Nephron progenitor cell (in vitro differentiated cells): ENCODE measurements at regions not wholly inside any gene's neighbourhood (a gene's known extent, or its start where the extent isn't known, plus 50 kb on each side); places are given as distances from the start of the nearest gene placed in this dataset.

Experiments used
- DNase-seq: peaks from one replicate; pipeline ENCODE4 v3.0.0; 2021
- H3K27ac Mint-ChIP-seq: 2 replicates; pipeline ENCODE4 v1.8.0; 2021; ENCODE audit warnings: mild to moderate bottlenecking, moderate library complexity, mixed read lengths
- H3K27me3 Mint-ChIP-seq: 2 replicates; pipeline ENCODE4 v1.8.0; 2021; ENCODE audit warnings: mild to moderate bottlenecking, low read depth, mixed read lengths; ENCODE audit not compliant: poor library complexity
- H3K36me3 Mint-ChIP-seq: 2 replicates; pipeline ENCODE4 v1.8.0; 2021; ENCODE audit warnings: low read depth, mixed read lengths
- H3K4me1 Mint-ChIP-seq: 2 replicates; pipeline ENCODE4 v1.8.0; 2021; ENCODE audit warnings: mixed read lengths
- H3K4me3 Mint-ChIP-seq: 2 replicates; pipeline ENCODE4 v1.8.0; 2021; ENCODE audit warnings: mild to moderate bottlenecking, moderate library complexity, mixed read lengths
- H3K9me3 Mint-ChIP-seq: 2 replicates; pipeline ENCODE4 v1.8.0; 2021; ENCODE audit warnings: mild to moderate bottlenecking, moderate library complexity, mixed read lengths
- TF ChIP-seq, protein P1 (sequence below): fragments of 200-600 bp; sonication (generic); IDR thresholded peaks from 2 replicates; pipeline ENCODE4 v1.5.0; 2021; ENCODE audit warnings: antibody characterized with exemption

GRCh38 chr5:159658266-159658925 lies 257.9 kb upstream of the ADRA1B start:
- no peaks in the 10 kb centered on the region for H3K36me3 Mint-ChIP-seq
- no peak for DNase-seq
- H3K9me3 Mint-ChIP-seq: no peaks in the 10 kb centered on the region
- no peak overlapping the region for H3K27ac Mint-ChIP-seq
- peaks cover 9% of the 10 kb centered on the region for H3K4me1 Mint-ChIP-seq
- no peak overlapping the region for H3K4me3 Mint-ChIP-seq
- H3K27me3 Mint-ChIP-seq: peaks cover 4% of the 10 kb centered on the region
- TF ChIP-seq, protein P1, sequence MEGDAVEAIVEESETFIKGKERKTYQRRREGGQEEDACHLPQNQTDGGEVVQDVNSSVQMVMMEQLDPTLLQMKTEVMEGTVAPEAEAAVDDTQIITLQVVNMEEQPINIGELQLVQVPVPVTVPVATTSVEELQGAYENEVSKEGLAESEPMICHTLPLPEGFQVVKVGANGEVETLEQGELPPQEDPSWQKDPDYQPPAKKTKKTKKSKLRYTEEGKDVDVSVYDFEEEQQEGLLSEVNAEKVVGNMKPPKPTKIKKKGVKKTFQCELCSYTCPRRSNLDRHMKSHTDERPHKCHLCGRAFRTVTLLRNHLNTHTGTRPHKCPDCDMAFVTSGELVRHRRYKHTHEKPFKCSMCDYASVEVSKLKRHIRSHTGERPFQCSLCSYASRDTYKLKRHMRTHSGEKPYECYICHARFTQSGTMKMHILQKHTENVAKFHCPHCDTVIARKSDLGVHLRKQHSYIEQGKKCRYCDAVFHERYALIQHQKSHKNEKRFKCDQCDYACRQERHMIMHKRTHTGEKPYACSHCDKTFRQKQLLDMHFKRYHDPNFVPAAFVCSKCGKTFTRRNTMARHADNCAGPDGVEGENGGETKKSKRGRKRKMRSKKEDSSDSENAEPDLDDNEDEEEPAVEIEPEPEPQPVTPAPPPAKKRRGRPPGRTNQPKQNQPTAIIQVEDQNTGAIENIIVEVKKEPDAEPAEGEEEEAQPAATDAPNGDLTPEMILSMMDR: no peak

DNA sequence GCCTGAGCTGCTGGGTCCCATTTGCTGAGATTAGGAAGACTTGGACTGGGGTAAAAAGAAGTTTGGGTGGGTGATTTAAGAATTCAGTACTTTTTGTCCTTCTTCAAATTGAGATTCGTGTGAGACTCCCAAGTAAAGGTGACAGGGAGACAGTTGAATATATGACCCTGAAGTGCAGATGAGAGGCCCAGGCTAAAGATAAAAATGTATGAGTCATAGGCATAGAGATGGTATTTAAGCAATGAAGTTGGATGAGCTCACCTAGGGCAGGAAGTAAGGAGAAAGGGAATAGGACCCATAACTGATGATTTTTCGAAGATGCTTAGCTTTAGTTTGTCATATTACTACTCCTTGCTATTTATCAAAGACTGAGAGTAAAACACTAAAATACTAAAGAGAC lies 255.9 kb upstream of the ADRA1B start:
- Mint-ChIP-seq H3K4me3 (no peak overlapping the region), H3K27me3 (peaks cover 4% of the 10 kb centered on the region), H3K27ac (no peak overlapping the region), H3K4me1 (peaks cover 9% of the 10 kb centered on the region), H3K36me3 (no peaks in the 10 kb centered on the region), H3K9me3 (no peaks in the 10 kb centered on the region)
- no peak for DNase-seq
- TF ChIP-seq, protein P1: no peak

- no peaks in the 10 kb centered on the region for H3K9me3 Mint-ChIP-seq
Measured at GRCh38 chr5:159663986-159664385, 252.3 kb upstream of the ADRA1B start.

DNA sequence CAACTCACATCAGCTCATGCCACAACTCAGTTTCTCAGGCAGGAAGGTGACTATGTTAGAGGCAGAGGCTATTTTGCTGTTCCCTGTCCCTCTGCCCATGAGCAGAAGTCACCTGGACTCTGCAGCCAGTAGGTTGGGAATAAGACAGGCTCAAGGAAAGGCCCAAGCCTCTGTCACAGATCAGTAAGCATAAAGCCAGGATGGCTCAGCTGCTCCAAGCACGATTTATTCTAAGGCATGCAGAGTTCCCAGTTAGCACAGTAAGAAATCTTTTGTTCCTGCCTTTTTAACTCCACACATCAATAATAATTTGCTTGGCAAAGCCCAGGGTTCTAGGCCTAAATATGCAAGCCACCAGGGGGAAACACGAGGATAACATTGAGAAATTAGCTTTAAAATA lies 249.0 kb upstream of the ADRA1B start:
- TF ChIP-seq, protein P1: no peak
- Mint-ChIP-seq H3K9me3 (no peaks in the 10 kb centered on the region), H3K4me1 (no peaks in the 10 kb centered on the region), H3K4me3 (no peak overlapping the region), H3K27ac (no peak overlapping the region), H3K27me3 (no peaks in the 10 kb centered on the region), H3K36me3 (no peaks in the 10 kb centered on the region)
- no peak for DNase-seq

More at GRCh38 chr5:159663986-159664385, 252.3 kb upstream of the ADRA1B start:
- Mint-ChIP-seq H3K27ac (no peak overlapping the region), H3K27me3 (peaks cover 4% of the 10 kb centered on the region), H3K36me3 (no peaks in the 10 kb centered on the region), H3K4me1 (no peaks in the 10 kb centered on the region), H3K4me3 (no peak overlapping the region)
- no peak for DNase-seq
- TF ChIP-seq, protein P1: no peak

DNA sequence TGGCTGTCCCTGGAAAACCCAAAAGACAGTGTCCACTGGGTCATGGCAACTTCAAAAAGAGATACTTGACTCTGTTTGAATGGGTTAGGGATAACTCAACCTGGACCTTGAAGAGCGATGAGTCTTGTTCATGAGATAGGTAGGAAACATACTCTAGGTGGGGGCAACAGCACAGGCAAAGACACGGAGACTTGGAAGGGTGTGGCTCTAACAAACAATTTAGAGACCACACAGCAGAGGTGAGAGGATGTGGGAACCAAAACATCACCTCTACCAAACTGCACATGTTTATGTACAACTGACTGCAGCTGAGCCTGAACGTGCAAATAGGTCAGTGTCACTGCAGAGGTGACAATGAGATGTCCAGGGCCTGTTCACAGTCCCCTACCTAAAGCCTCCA lies 247.7 kb upstream of the ADRA1B start:
- peaks cover 6% of the 10 kb centered on the region for H3K9me3 Mint-ChIP-seq
- TF ChIP-seq, protein P1: no peak
- H3K27ac Mint-ChIP-seq: no peak overlapping the region
- no peaks in the 10 kb centered on the region for H3K27me3 Mint-ChIP-seq
- no peaks in the 10 kb centered on the region for H3K4me1 Mint-ChIP-seq
- no peak overlapping the region for H3K4me3 Mint-ChIP-seq
- no peak for DNase-seq
- H3K36me3 Mint-ChIP-seq: no peaks in the 10 kb centered on the region

- Mint-ChIP-seq H3K9me3 (peaks cover 8% of the 10 kb centered on the region), H3K36me3 (no peaks in the 10 kb centered on the region), H3K27ac (no peak overlapping the region), H3K27me3 (no peaks in the 10 kb centered on the region), H3K4me1 (no peaks in the 10 kb centered on the region), H3K4me3 (no peak overlapping the region)
- TF ChIP-seq, protein P1: no peak
- no peak for DNase-seq
Measured at GRCh38 chr5:159669559-159669958, 246.7 kb upstream of the ADRA1B start.
